GM12891 (cell line): ENCODE measurements at regions not wholly inside any gene's neighbourhood (a gene's known extent, or its start where the extent isn't known, plus 50 kb on each side); places are given as distances from the start of the nearest gene placed in this dataset.

Experiments
- POLR2A ChIP-seq: IDR thresholded peaks from 2 replicates; pipeline ENCODE4 v1.6.1; 2011; ENCODE audit warnings: low read depth, low read length, control low read depth
- POLR2AphosphoS5 ChIP-seq: IDR thresholded peaks from 2 replicates; pipeline ENCODE4 v1.6.1; 2011; ENCODE audit warnings: low read depth, low read length, control low read depth

- TF ChIP-seq POLR2A (no peak), POLR2AphosphoS5 (no peak)
Observed at GRCh38 chr16:62732092-62732491, 695.9 kb upstream of the CDH8 start.
